ENCODE measurements at regions not wholly inside any gene's neighbourhood (a gene's known extent, or its start where the extent isn't known, plus 50 kb on each side); places are given as distances from the start of the nearest gene placed in this dataset.

- H4K91ac ChIP-seq (ENCODE audit: insufficient read depth, low read depth, low read length) = no peak overlapping the region
- H2AK9ac ChIP-seq (replicated peaks; ENCODE audit: low read depth, low read length, poor library complexity) = no peak overlapping the region
- CTCF ChIA-PET = interaction anchor here (0.6 kb wide), 1 partner anchor 1418 kb away, joined by 3 read pairs; no protein-coding TSS in a partner anchor
- TF ChIP-seq MXI1 (IDR thresholded peaks at IDR 0.05; ENCODE audit: borderline replicate concordance, low read depth, low read length) (no peak), RFX5 (IDR thresholded peaks at IDR 0.05; ENCODE audit: low read depth, low read length) (no peak), RAD21 (IDR thresholded peaks at IDR 0.05; ENCODE audit: low read length) (no peak), RCOR1 (IDR thresholded peaks at IDR 0.05; ENCODE audit: insufficient replicate concordance, low read length) (no peak), MAZ (IDR thresholded peaks at IDR 0.05; ENCODE audit: borderline replicate concordance, low read depth, low read length) (no peak)
- no peak overlapping the region for H4K8ac ChIP-seq (ENCODE audit: low read depth in 2 of 2, low read length in 2 of 2)
- in situ Hi-C loops (cut with MboI; ENCODE audit: low sequenced_read_pairs) = no loop called here
- no peak overlapping the region for H2BK20ac ChIP-seq (ENCODE audit: low read depth, low read length)
- 0 out of 2 replicates have a peak overlapping the region, but pooled peaks have one; percentile 40 for H2BK120ac ChIP-seq (ENCODE audit: low read depth, low read length)
- POLR2A ChIA-PET (ENCODE audit: unreplicated experiment) = no interaction called here
- no peak overlapping the region for H2AK5ac ChIP-seq (ENCODE audit: low read depth, low read length)
- no peak overlapping the region for H3K4me3 ChIP-seq (ENCODE audit: insufficient read depth, low read depth, low read length)
- BruUV-seq (replicated peaks) = no TSS peak
- peak; percentile 61 for DNase-seq
- no CpG with 5 or more reads among the region's 2 CpGs for WGBS, 2 experiments (ENCODE audit: extremely low coverage in 2 of 2, insufficient read length in 1 of 2)
- H3K79me1 ChIP-seq (ENCODE audit: low read depth in 1 of 2, low read length in 2 of 2) = no peaks in the 10 kb centered on the region
- ATAC-seq (ENCODE audit: low read depth) = peak; percentile 67
- no peaks in the 10 kb centered on the region for H4K20me1 ChIP-seq (ENCODE audit: insufficient read depth, low read length)
- H3K14ac ChIP-seq (replicated peaks; ENCODE audit: low read depth, low read length) = peak overlapping the region; percentile 82; the same call in 1 of the 2 replicates
- H3K36me3 ChIP-seq (ENCODE audit: control insufficient read depth, insufficient read depth, low read length) = no peaks in the 10 kb centered on the region
- dilution Hi-C loops (cut with HindIII; ENCODE audit: low sequenced_read_pairs, unreplicated experiment) = no loop called here
- H2BK5ac ChIP-seq (ENCODE audit: low read depth, low read length, poor library complexity, severe bottlenecking) = peak overlapping the region; percentile 29
- no peaks in the 10 kb centered on the region for H3K27me3 ChIP-seq (ENCODE audit: control insufficient read depth, insufficient read depth, low read length)
- H3K4me1 ChIP-seq (ENCODE audit: control insufficient read depth, insufficient read depth, low read length) = no peaks in the 10 kb centered on the region
- H3K9me3 ChIP-seq (ENCODE audit: control insufficient read depth, insufficient read depth, low read length) = no peaks in the 10 kb centered on the region
- H3K18ac ChIP-seq (ENCODE audit: low read depth, low read length) = 0 out of 2 replicates have a peak overlapping the region, but pooled peaks have one; percentile 2
- intact Hi-C loops (cut with micrococcal nuclease) = no loop called here
- H4K5ac ChIP-seq (ENCODE audit: low read depth, low read length) = no peak overlapping the region
- H3K27ac ChIP-seq (ENCODE audit: insufficient read depth, low read length) = no peak overlapping the region
- peak overlapping the region; percentile 32; the same call in 1 of the 2 replicates for H3K23ac ChIP-seq (ENCODE audit: low read depth, low read length)
- no peaks in the 10 kb centered on the region for H3K9me1 ChIP-seq (ENCODE audit: insufficient read depth, low read length)
- peak overlapping the region; percentile 33 for H3K4ac ChIP-seq (ENCODE audit: low read depth, low read length)
- no peak overlapping the region for H3K9ac ChIP-seq (ENCODE audit: low read depth, low read length)
- H3K4me2 ChIP-seq (ENCODE audit: low read depth, low read length) = no peak overlapping the region
- H3K56ac ChIP-seq (ENCODE audit: extremely low read depth, insufficient read depth, low read length) = no peak overlapping the region
- no peak overlapping the region for H2BK15ac ChIP-seq (ENCODE audit: low read depth, low read length)
- H2AFZ ChIP-seq (replicated peaks; ENCODE audit: low read length, poor library complexity) = no peak overlapping the region
These were observed 448.6 kb downstream of the PCDH18 start for GRCh38 chr4:137083571-137084135.

Measured in IMR-90 (cell line).